ENCODE measurements at regions not wholly inside any gene's neighbourhood (a gene's known extent, or its start where the extent isn't known, plus 50 kb on each side); places are given as distances from the start of the nearest gene placed in this dataset.

DNA sequence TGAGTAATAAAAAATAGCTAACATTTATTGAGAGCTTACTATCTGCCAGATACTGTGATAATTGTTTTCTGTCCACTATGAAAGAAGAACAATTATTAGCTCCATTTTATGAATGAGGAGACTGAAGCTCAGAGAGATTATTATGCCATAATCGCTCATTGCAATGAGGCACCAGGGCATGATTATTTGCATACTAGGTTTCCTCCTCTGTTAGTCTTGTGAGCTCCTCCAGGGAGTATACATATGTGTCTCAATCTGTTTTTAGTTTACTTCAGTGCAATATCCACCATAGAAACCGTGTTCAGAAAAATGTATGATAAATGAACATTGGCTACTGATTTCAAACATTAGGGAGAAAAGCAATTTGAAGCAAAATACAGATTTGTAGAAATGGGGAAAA, 139.4 kb upstream of the OTUD4 start:
- no peak overlapping the region for H3K27ac ChIP-seq
- H3K4me3 ChIP-seq = no peak overlapping the region
- TF ChIP-seq CTCF (IDR thresholded peaks at IDR 0.05) = no peak
- no peak for DNase-seq
- no peaks in the 10 kb centered on the region for H3K36me3 ChIP-seq (ENCODE audit: low read depth, missing control alignments)
- no peaks in the 10 kb centered on the region for H3K9me3 ChIP-seq
- H3K27me3 ChIP-seq = no peaks in the 10 kb centered on the region
- 71 to 78% methylated on average over 2 of the region's 2 CpGs for WGBS, 2 donors
- intact Hi-C loops (cut with DNase I; ENCODE audit: low total_unique reads) = no loop called here
- H3K4me1 ChIP-seq = no peaks in the 10 kb centered on the region

DNA sequence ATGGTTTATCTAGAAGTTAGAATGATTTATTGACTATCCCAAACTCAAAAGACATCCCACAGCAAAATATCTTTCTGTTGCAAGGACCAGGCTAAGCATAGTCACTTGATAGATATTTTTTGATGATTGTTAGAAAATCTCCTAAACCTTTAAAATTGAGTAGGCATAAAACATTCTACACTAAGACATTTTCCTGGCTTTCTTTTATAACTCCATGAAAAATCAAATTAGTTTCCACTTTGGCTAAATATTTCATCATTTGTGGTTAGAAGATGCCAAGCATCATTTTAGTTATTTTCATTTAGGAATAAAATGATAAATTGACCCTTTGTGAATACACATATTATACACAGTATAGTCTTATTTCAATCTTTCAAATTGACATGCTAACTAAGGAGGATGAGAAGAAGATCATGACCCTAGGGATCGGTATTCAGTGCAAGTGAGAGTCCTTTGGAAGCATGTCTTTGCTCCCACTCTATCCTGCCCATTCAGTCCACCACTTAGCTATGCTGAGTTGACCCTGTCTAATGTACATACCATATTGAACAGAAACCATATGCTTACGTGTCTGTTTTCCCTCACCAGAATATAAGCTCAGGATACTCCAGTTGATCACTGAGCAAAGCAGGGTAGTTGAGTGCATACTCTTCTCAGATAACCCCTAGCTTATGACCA, 136.6 kb upstream of the OTUD4 start:
- WGBS, 2 donors = 66 to 78% methylated on average over 2 of the region's 2 CpGs
- H3K27me3 ChIP-seq = no peaks in the 10 kb centered on the region
- no peak overlapping the region for H3K4me3 ChIP-seq
- intact Hi-C loops (cut with DNase I; ENCODE audit: low total_unique reads) = no loop called here
- TF ChIP-seq POLR2A (IDR thresholded peaks at IDR 0.05) (no peak), CTCF (IDR thresholded peaks at IDR 0.05) (no peak)
- H3K36me3 ChIP-seq (ENCODE audit: low read depth, missing control alignments) = no peaks in the 10 kb centered on the region
- no peaks in the 10 kb centered on the region for H3K4me1 ChIP-seq
- no peaks in the 10 kb centered on the region for H3K9me3 ChIP-seq
- no peak for DNase-seq
- no peak overlapping the region for H3K27ac ChIP-seq

GRCh38 chr4:145315811-145316225, 135.4 kb upstream of the OTUD4 start:
- H3K9me3 ChIP-seq = no peaks in the 10 kb centered on the region
- no peaks in the 10 kb centered on the region for H3K4me1 ChIP-seq
- intact Hi-C loops (cut with DNase I; ENCODE audit: low total_unique reads) = no loop called here
- no peaks in the 10 kb centered on the region for H3K36me3 ChIP-seq (ENCODE audit: low read depth, missing control alignments)
- H3K4me3 ChIP-seq = no peak overlapping the region
- no peak for DNase-seq
- H3K27ac ChIP-seq = no peak overlapping the region
- H3K27me3 ChIP-seq = no peaks in the 10 kb centered on the region
- TF ChIP-seq CTCF (IDR thresholded peaks at IDR 0.05) (no peak), POLR2A (IDR thresholded peaks at IDR 0.05) (no peak)

GRCh38 chr4:145308598-145308997, 128.2 kb upstream of the OTUD4 start:
- 60 to 62% methylated on average over 3 of the region's 3 CpGs for WGBS, 2 donors
- no peaks in the 10 kb centered on the region for H3K4me1 ChIP-seq

More at GRCh38 chr4:145308598-145308997, 128.2 kb upstream of the OTUD4 start:
- H3K27me3 ChIP-seq = no peaks in the 10 kb centered on the region
- H3K36me3 ChIP-seq (ENCODE audit: low read depth, missing control alignments) = no peaks in the 10 kb centered on the region
- intact Hi-C loops (cut with DNase I; ENCODE audit: low total_unique reads) = no loop called here
- DNase-seq = no peak
- TF ChIP-seq POLR2A (IDR thresholded peaks at IDR 0.05) (no peak), CTCF (IDR thresholded peaks at IDR 0.05) (no peak)
- H3K9me3 ChIP-seq = no peaks in the 10 kb centered on the region
- H3K4me3 ChIP-seq = no peak overlapping the region
- no peak overlapping the region for H3K27ac ChIP-seq
